ENCODE measurements at regions not wholly inside any gene's neighbourhood (a gene's known extent, or its start where the extent isn't known, plus 50 kb on each side); places are given as distances from the start of the nearest gene placed in this dataset.

DNA sequence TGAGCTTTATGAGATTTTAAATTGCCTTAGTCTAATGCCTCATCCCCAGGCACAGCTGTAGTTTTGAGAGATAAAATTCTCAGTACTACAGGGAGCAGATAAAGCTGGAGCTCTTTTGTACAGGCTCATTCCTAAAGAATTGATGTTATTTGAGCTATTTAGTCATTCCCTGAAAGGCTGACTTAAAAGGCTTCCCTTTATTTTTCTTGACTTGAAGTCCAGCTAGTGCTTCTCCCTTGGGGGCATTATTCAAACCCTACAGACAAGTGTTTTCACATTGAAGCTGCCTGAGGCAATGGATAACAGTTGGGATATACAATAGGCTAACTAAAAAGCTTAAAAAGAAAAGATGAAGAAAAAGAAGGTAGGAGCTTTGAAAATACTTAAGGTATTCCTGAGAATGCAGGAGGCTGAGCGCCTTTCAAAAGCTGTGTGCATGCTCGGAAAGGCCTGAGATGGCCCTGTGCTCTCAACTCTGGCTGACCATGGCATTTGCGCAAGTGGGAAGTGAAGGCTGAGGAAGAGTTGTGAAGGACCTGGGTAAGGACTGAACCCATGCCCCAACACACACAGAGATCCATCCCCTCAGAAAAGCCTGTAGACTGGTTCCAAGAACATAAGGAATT lies 315.1 kb downstream of the SMOC2 start:
- DNase-seq (no peak), ATAC-seq (peak in 1 of 2 donors; percentile 63)
- Histone ChIP-seq H3K4me3 (ENCODE audit: low read length) (no peak overlapping the region), H3K9me3 (ENCODE audit: control insufficient read depth, low read length) (no peaks in the 10 kb centered on the region), H3K27me3 (ENCODE audit: control insufficient read depth, insufficient read depth) (no peaks in the 10 kb centered on the region), H3K27ac (ENCODE audit: low read length) (no peak overlapping the region), H3K4me1 (ENCODE audit: control insufficient read depth, insufficient read depth, low read length) (no peaks in the 10 kb centered on the region)
- intact Hi-C loops (cut with DNase I), result no loop called here
- WGBS, result 86% methylated on average over 3 of the region's 3 CpGs

GRCh38 chr6:168746643-168747042 lies 305.7 kb downstream of the SMOC2 start:
- intact Hi-C loops (cut with DNase I), result no loop called here
- Histone ChIP-seq H3K27me3 (ENCODE audit: control insufficient read depth, insufficient read depth) (no peaks in the 10 kb centered on the region), H3K4me1 (ENCODE audit: control insufficient read depth, insufficient read depth, low read length) (no peaks in the 10 kb centered on the region), H3K27ac (ENCODE audit: low read length) (no peak overlapping the region), H3K9me3 (ENCODE audit: control insufficient read depth, low read length) (no peaks in the 10 kb centered on the region), H3K4me3 (ENCODE audit: low read length) (no peak overlapping the region)
- no peak for DNase-seq
- 26% methylated on average over 1 of the region's 1 CpG for WGBS
- no peak for ATAC-seq

- DNase-seq, result no peak
Measured at GRCh38 chr6:168746013-168746412, 305.0 kb downstream of the SMOC2 start.

GRCh38 chr6:168744861-168745260 lies 303.9 kb downstream of the SMOC2 start:
- WGBS, result 81% methylated on average over 3 of the region's 3 CpGs
- H3K4me3 ChIP-seq (ENCODE audit: low read length), result no peak overlapping the region
- no peak for ATAC-seq
- no peaks in the 10 kb centered on the region for H3K27me3 ChIP-seq (ENCODE audit: control insufficient read depth, insufficient read depth)
- DNase-seq, result no peak
- no peaks in the 10 kb centered on the region for H3K9me3 ChIP-seq (ENCODE audit: control insufficient read depth, low read length)
- H3K27ac ChIP-seq (ENCODE audit: low read length), result no peak overlapping the region
- intact Hi-C loops (cut with DNase I), result no loop called here
- H3K4me1 ChIP-seq (ENCODE audit: control insufficient read depth, insufficient read depth, low read length), result no peaks in the 10 kb centered on the region

More at GRCh38 chr6:168746013-168746412, 305.0 kb downstream of the SMOC2 start:
- Histone ChIP-seq H3K4me3 (ENCODE audit: low read length) (no peak overlapping the region), H3K27me3 (ENCODE audit: control insufficient read depth, insufficient read depth) (no peaks in the 10 kb centered on the region), H3K4me1 (ENCODE audit: control insufficient read depth, insufficient read depth, low read length) (no peaks in the 10 kb centered on the region), H3K27ac (ENCODE audit: low read length) (no peak overlapping the region), H3K9me3 (ENCODE audit: control insufficient read depth, low read length) (no peaks in the 10 kb centered on the region)
- ATAC-seq, result no peak
- 87% methylated on average over 3 of the region's 3 CpGs for WGBS
- intact Hi-C loops (cut with DNase I), result no loop called here

- Histone ChIP-seq H3K9me3 (ENCODE audit: control insufficient read depth, low read length) (no peaks in the 10 kb centered on the region), H3K4me1 (ENCODE audit: control insufficient read depth, insufficient read depth, low read length) (no peaks in the 10 kb centered on the region), H3K27me3 (ENCODE audit: control insufficient read depth, insufficient read depth) (no peaks in the 10 kb centered on the region), H3K27ac (ENCODE audit: low read length) (no peak overlapping the region), H3K4me3 (ENCODE audit: low read length) (no peak overlapping the region)
- DNase-seq (peak in 1 of 3 donors; percentile 48), ATAC-seq (no peak)
- WGBS, result 78% methylated on average over 23 of the region's 23 CpGs
- intact Hi-C loops (cut with DNase I), result no loop called here
Measured at GRCh38 chr6:168741942-168742782, 301.2 kb downstream of the SMOC2 start.

GRCh38 chr6:168741305-168741704 lies 300.3 kb downstream of the SMOC2 start:
- no peak overlapping the region for H3K27ac ChIP-seq (ENCODE audit: low read length)
- H3K9me3 ChIP-seq (ENCODE audit: control insufficient read depth, low read length), result no peaks in the 10 kb centered on the region
- H3K4me1 ChIP-seq (ENCODE audit: control insufficient read depth, insufficient read depth, low read length), result no peaks in the 10 kb centered on the region
- H3K27me3 ChIP-seq (ENCODE audit: control insufficient read depth, insufficient read depth), result no peaks in the 10 kb centered on the region
- ATAC-seq, result no peak
- intact Hi-C loops (cut with DNase I), result no loop called here
- no peak for DNase-seq
- whole genome bisulfite sequencing, result 90% methylated on average over 3 of the region's 3 CpGs
- H3K4me3 ChIP-seq (ENCODE audit: low read length), result no peak overlapping the region

DNA sequence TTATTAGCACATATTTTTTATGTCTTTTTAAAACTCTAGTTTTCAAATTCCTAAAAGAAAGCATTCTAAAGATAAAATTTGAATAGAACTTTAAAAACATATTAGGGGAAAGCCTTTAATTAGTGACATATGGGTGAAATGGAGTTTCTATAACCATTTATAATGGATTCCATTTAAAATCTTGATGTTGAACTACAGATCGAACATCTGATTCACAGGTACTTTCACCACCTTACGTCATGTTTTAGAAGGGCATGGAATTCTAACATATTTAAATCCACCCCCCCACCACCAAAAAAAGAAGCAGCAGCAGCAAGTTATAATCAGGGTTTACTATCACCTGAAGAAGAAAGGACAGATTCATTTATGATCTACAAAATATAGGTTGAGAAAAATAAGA lies 298.4 kb downstream of the SMOC2 start:
- Histone ChIP-seq H3K4me1 (ENCODE audit: control insufficient read depth, insufficient read depth, low read length) (no peaks in the 10 kb centered on the region), H3K27me3 (ENCODE audit: control insufficient read depth, insufficient read depth) (no peaks in the 10 kb centered on the region), H3K9me3 (ENCODE audit: control insufficient read depth, low read length) (no peaks in the 10 kb centered on the region), H3K4me3 (ENCODE audit: low read length) (no peak overlapping the region), H3K27ac (ENCODE audit: low read length) (no peak overlapping the region)
- DNase-seq (no peak), ATAC-seq (no peak)
- WGBS, result 92% methylated on average over 2 of the region's 2 CpGs
- intact Hi-C loops (cut with DNase I), result no loop called here

DNA sequence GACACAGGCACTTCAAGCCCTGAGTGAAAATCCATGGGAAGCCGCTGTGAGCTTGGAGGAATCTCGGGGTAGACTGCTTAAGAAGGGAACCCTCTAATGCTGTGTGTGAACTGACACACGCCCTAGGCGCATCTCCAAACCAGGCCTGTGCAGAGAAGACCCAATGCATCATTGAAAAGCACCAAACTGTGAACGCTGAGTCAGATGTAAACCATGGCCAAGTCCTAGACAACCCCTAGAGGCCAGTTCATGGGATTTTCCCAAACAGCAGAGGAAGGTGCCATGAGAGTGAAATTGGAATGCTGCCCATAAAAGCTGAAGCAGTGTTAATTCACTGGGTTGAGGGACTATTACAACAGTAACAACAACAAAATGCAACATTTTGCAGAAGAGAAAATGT lies 296.5 kb downstream of the SMOC2 start:
- ATAC-seq (no peak), DNase-seq (no peak)
- 86% methylated on average over 5 of the region's 5 CpGs for WGBS
- H3K27me3 ChIP-seq (ENCODE audit: control insufficient read depth, insufficient read depth), result peaks cover 3% of the 10 kb centered on the region
- no peak overlapping the region for H3K4me3 ChIP-seq (ENCODE audit: low read length)
- no peaks in the 10 kb centered on the region for H3K9me3 ChIP-seq (ENCODE audit: control insufficient read depth, low read length)
- H3K4me1 ChIP-seq (ENCODE audit: control insufficient read depth, insufficient read depth, low read length), result no peaks in the 10 kb centered on the region
- H3K27ac ChIP-seq (ENCODE audit: low read length), result no peak overlapping the region
- intact Hi-C loops (cut with DNase I), result no loop called here

DNA sequence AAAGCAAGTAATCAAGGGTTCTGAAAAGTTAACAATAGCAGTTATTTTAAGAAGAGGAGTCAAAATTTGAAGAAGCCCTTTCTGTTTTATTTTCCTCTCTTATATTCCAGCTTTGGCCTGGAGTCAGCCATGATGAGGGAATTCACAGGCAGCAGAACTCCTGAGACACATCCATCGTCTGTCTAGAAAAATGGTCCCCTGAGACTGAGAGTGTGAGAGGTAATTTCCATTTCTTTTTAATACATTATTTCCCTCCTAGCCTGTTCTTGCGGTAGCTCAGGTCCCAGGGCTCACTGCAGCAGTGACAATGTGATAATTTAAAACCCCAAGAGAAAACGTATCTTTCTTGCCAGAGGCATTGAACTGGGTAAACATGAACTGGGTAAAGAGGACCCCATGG lies 296.0 kb downstream of the SMOC2 start:
- DNase-seq (no peak), ATAC-seq (no peak)
- H3K4me1 ChIP-seq (ENCODE audit: control insufficient read depth, insufficient read depth, low read length), result no peaks in the 10 kb centered on the region
- H3K27me3 ChIP-seq (ENCODE audit: control insufficient read depth, insufficient read depth), result peaks cover 3% of the 10 kb centered on the region
- intact Hi-C loops (cut with DNase I), result no loop called here
- 82% methylated on average over 3 of the region's 3 CpGs for WGBS
- H3K27ac ChIP-seq (ENCODE audit: low read length), result no peak overlapping the region
- H3K4me3 ChIP-seq (ENCODE audit: low read length), result no peak overlapping the region
- no peaks in the 10 kb centered on the region for H3K9me3 ChIP-seq (ENCODE audit: control insufficient read depth, low read length)

DNA sequence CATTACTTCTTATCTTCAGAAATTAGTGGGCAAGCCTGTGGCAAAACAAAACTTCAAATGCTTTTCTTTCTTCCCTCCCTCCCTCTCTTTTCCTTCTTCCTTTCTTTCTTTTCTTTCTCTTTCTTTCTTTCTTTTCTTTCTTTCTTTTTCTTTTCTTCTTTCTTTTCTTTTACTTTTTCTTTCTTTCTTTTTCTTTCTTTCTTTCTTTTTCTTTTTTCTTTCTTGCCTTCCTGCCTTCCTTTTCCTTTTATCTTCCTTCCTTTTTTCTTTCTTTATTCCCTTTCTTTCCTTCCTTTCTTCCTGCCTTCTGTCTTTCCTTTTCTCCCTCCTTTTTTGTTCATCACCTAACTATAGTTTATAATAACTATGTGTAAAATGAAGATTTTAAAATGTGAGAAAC lies 295.1 kb downstream of the SMOC2 start:
- ATAC-seq (no peak), DNase-seq (no peak)
- Histone ChIP-seq H3K9me3 (ENCODE audit: control insufficient read depth, low read length) (no peaks in the 10 kb centered on the region), H3K4me1 (ENCODE audit: control insufficient read depth, insufficient read depth, low read length) (no peaks in the 10 kb centered on the region), H3K27me3 (ENCODE audit: control insufficient read depth, insufficient read depth) (peaks cover 3% of the 10 kb centered on the region), H3K27ac (ENCODE audit: low read length) (no peak overlapping the region), H3K4me3 (ENCODE audit: low read length) (no peak overlapping the region)
- intact Hi-C loops (cut with DNase I), result no loop called here

- DNase-seq, result no peak
- 66% methylated on average over 6 of the region's 6 CpGs for WGBS
- Histone ChIP-seq H3K9me3 (ENCODE audit: control insufficient read depth, low read length) (no peaks in the 10 kb centered on the region), H3K4me3 (ENCODE audit: low read length) (no peak overlapping the region), H3K27ac (ENCODE audit: low read length) (no peak overlapping the region), H3K27me3 (ENCODE audit: control insufficient read depth, insufficient read depth) (peaks cover 3% of the 10 kb centered on the region), H3K4me1 (ENCODE audit: control insufficient read depth, insufficient read depth, low read length) (no peaks in the 10 kb centered on the region)
- ATAC-seq, result peak in 1 of 2 donors; percentile 29
- intact Hi-C loops (cut with DNase I), result no loop called here
Measured at GRCh38 chr6:168735268-168735949, 294.4 kb downstream of the SMOC2 start.
